PC-9 (cell line): ENCODE measurements at regions not wholly inside any gene's neighbourhood (a gene's known extent, or its start where the extent isn't known, plus 50 kb on each side); places are given as distances from the start of the nearest gene placed in this dataset.

Source experiments
- BruUV-seq: library from RNA; stranded (reverse); fragments of 400-500 nt; replicated peaks from 2 replicates; lab custom pipeline; 2021; lab: Mats Ljungman, UMichigan
- CTCF ChIA-PET: fragments of 300-600 bp; sonication (Branson Sonifier 250); formaldehyde crosslinking; loops from one replicate; lab custom pipeline; 2022; ENCODE audit warnings: antibody characterized with exemption; lab: Charles Lee
- POLR2A ChIA-PET: fragments of 300-600 bp; sonication (Branson Sonifier 250); formaldehyde crosslinking; loops from one replicate; lab custom pipeline; 2022; ENCODE audit warnings: antibody characterized with exemption; ENCODE audit not compliant: unreplicated experiment; lab: Charles Lee
- DNase-seq, 2 experiments: peaks; one replicate each; pipeline versions ENCODE4 v3.0.0 to v3.0.0-alpha.2; 2015 to 2022; ENCODE audit warnings: mixed read lengths in 1 of 2
- H2AFZ ChIP-seq: fragments of 200-600 bp; sonication (generic); 2 replicates; pipeline ENCODE4 v1.8.1; 2017; ENCODE audit warnings: antibody characterized with exemption
- H3F3A ChIP-seq: fragments of 200-600 bp; sonication (generic); 2 replicates; pipeline ENCODE4 v1.8.1; 2017; ENCODE audit warnings: antibody characterized with exemption, mild to moderate bottlenecking, low read depth; ENCODE audit not compliant: insufficient read depth
- H3K27ac ChIP-seq: fragments of 200-600 bp; sonication (generic); 2 replicates; pipeline ENCODE4 v1.6.1; 2016; ENCODE audit warnings: mixed run types
- H3K27me3 ChIP-seq: fragments of 200-600 bp; sonication (generic); 2 replicates; pipeline ENCODE4 v1.6.1; 2016; ENCODE audit warnings: low read depth, mixed run types; ENCODE audit not compliant: insufficient read depth
- H3K36me3 ChIP-seq: fragments of 200-600 bp; sonication (generic); 2 replicates; pipeline ENCODE4 v1.6.1; 2016; ENCODE audit warnings: low read depth, mixed run types
- H3K4me1 ChIP-seq: fragments of 200-600 bp; sonication (generic); replicated peaks from 2 replicates; pipeline ENCODE4 v1.6.1; 2016; ENCODE audit warnings: mixed run types; ENCODE audit not compliant: insufficient read depth
- H3K4me2 ChIP-seq: fragments of 200-600 bp; sonication (generic); 2 replicates; pipeline ENCODE4 v1.6.1; 2017; ENCODE audit warnings: mixed run types
- H3K4me3 ChIP-seq: fragments of 200-600 bp; sonication (generic); 2 replicates; pipeline ENCODE4 v1.6.1; 2016; ENCODE audit warnings: mixed run types
- H3K79me2 ChIP-seq: fragments of 200-600 bp; sonication (generic); 2 replicates; pipeline ENCODE4 v1.6.1; 2017; ENCODE audit warnings: low read depth, mixed run types
- H3K9me2 ChIP-seq: fragments of 200-600 bp; sonication (generic); 2 replicates; pipeline ENCODE4 v1.8.1; 2017; ENCODE audit warnings: mild to moderate bottlenecking; ENCODE audit not compliant: insufficient read depth
- H3K9me3 ChIP-seq: fragments of 200-600 bp; sonication (generic); 2 replicates; pipeline ENCODE4 v1.8.1; 2016; ENCODE audit warnings: low read depth; ENCODE audit not compliant: insufficient read depth
- H4K20me1 ChIP-seq: fragments of 200-600 bp; sonication (generic); 2 replicates; pipeline ENCODE4 v1.8.1; 2017; ENCODE audit not compliant: insufficient read depth
- EZH2 ChIP-seq: fragments of 200-600 bp; sonication (generic); IDR thresholded peaks from 2 replicates; pipeline ENCODE4 v1.8.0; 2017; ENCODE audit warnings: antibody characterized with exemption, low read depth
- intact Hi-C: fragments of 100-400 bp; cut with micrococcal nuclease; formaldehyde crosslinking; loops from one replicate; pipeline ENCODE4 v1.10.0; 2022; ENCODE audit not compliant: unreplicated experiment
- TF ChIP-seq, protein P1 (sequence below): fragments of 200-600 bp; sonication (generic); conservative IDR thresholded peaks from 2 replicates; pipeline ENCODE4 v1.6.1; 2017; ENCODE audit warnings: mixed run types, antibody characterized with exemption, mild to moderate bottlenecking, moderate library complexity

DNA sequence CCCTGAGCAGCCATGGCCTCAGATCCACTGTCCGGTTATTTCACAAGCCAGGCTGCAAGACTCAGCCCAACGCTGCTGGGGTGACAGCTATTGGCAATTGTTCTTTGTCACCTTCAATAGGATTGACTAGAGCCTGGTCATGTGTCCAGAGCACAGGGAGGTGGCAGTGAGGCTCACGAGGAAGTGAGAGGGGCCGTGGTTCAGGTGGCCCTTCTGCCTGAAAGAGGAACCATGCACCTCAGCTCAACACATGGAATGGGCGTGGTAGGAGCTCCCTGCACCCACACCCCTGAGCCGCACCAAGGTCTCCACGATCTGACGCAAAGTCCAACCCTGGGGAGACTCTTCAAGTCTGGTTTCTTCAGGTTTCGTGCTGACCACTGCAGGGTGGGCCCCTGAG, 184.8 kb upstream of the CDH4 start:
- DNase-seq, result no peak
- 0 out of 2 replicates have a peak, but pooled peaks cover 4% of the 10 kb centered on the region for H4K20me1 ChIP-seq
- no peaks in the 10 kb centered on the region for H3K36me3 ChIP-seq
- H3K79me2 ChIP-seq, result no peaks in the 10 kb centered on the region
- H3K9me3 ChIP-seq, result no peaks in the 10 kb centered on the region
- no peak overlapping the region for H2AFZ ChIP-seq
- intact Hi-C loops, result no loop called here
- BruUV-seq, result no TSS peak
- H3K4me1 ChIP-seq, result no peaks in the 10 kb centered on the region
- H3K9me2 ChIP-seq, result no peaks in the 10 kb centered on the region
- no peak overlapping the region for H3K27ac ChIP-seq
- no peak for TF ChIP-seq EZH2
- TF ChIP-seq, protein P1, sequence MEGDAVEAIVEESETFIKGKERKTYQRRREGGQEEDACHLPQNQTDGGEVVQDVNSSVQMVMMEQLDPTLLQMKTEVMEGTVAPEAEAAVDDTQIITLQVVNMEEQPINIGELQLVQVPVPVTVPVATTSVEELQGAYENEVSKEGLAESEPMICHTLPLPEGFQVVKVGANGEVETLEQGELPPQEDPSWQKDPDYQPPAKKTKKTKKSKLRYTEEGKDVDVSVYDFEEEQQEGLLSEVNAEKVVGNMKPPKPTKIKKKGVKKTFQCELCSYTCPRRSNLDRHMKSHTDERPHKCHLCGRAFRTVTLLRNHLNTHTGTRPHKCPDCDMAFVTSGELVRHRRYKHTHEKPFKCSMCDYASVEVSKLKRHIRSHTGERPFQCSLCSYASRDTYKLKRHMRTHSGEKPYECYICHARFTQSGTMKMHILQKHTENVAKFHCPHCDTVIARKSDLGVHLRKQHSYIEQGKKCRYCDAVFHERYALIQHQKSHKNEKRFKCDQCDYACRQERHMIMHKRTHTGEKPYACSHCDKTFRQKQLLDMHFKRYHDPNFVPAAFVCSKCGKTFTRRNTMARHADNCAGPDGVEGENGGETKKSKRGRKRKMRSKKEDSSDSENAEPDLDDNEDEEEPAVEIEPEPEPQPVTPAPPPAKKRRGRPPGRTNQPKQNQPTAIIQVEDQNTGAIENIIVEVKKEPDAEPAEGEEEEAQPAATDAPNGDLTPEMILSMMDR, result no peak
- CTCF ChIA-PET, result no interaction called here
- no peak overlapping the region for H3K4me2 ChIP-seq
- H3F3A ChIP-seq, result no peaks in the 10 kb centered on the region
- H3K27me3 ChIP-seq, result peaks cover 93% of the 10 kb centered on the region
- POLR2A ChIA-PET, result no interaction called here
- no peak overlapping the region for H3K4me3 ChIP-seq

DNA sequence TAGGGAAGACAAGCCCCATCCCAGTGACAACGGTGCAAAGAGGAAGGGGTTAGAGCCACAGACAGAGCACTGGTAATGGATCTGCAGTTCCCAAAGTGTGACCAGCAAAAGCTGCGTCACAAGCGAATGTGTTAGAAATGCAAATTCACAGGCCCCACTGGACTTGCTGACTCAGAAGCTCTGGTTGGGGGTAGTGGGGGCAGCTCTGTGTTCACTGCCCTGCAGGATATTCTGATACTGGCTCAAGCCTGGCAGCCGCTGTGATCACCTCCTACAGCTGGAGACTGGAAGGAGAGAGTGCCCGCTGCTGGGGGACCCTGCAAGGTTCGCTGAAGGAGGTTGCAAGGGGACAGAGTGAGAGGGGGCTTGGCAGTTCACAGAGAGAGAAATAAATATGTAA, 179.7 kb upstream of the CDH4 start:
- H3K27ac ChIP-seq, result no peak overlapping the region
- intact Hi-C loops, result no loop called here
- CTCF ChIA-PET, result no interaction called here
- H3K36me3 ChIP-seq, result no peaks in the 10 kb centered on the region
- H3K27me3 ChIP-seq, result peaks cover 60% of the 10 kb centered on the region
- no peaks in the 10 kb centered on the region for H3K9me3 ChIP-seq
- H3K9me2 ChIP-seq, result no peaks in the 10 kb centered on the region
- no peaks in the 10 kb centered on the region for H4K20me1 ChIP-seq
- no peaks in the 10 kb centered on the region for H3F3A ChIP-seq
- BruUV-seq, result no TSS peak
- no peaks in the 10 kb centered on the region for H3K79me2 ChIP-seq
- no peak overlapping the region for H3K4me3 ChIP-seq
- no peak overlapping the region for H3K4me2 ChIP-seq
- no peak overlapping the region for H2AFZ ChIP-seq
- H3K4me1 ChIP-seq, result no peaks in the 10 kb centered on the region
- DNase-seq, result no peak
- POLR2A ChIA-PET, result no interaction called here
- TF ChIP-seq, protein P1, result no peak
- TF ChIP-seq EZH2, result no peak

DNA sequence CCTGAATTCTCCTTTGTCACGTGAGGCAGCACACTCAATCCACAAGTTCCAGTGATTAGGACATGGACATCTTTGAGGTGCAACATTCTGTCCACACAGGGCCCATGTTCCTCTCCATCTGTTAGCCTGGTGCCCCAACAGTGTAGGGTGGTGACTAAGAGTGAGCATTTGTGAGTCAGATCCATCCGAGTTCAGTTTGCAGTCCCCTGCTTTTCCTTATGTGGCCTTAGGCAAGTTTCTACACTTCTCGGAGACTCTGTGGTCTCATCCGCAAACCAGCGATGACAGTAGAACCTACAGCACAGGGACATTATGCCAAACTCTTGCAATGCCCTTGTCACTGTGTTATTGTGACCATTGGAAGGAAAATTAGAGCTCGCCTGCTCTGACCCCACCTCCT, 178.7 kb upstream of the CDH4 start:
- H3K79me2 ChIP-seq, result no peaks in the 10 kb centered on the region
- no peak for DNase-seq
- H3K27ac ChIP-seq, result no peak overlapping the region
- no peaks in the 10 kb centered on the region for H4K20me1 ChIP-seq
- H3K9me3 ChIP-seq, result no peaks in the 10 kb centered on the region
- ChIA-PET CTCF (no interaction called here), POLR2A (no interaction called here)
- H3K4me1 ChIP-seq, result no peaks in the 10 kb centered on the region
- BruUV-seq, result no TSS peak
- H3K4me2 ChIP-seq, result no peak overlapping the region
- no peak overlapping the region for H3K4me3 ChIP-seq
- peaks cover 50% of the 10 kb centered on the region for H3K27me3 ChIP-seq
- TF ChIP-seq, protein P1, result no peak
- TF ChIP-seq EZH2, result no peak
- no peaks in the 10 kb centered on the region for H3K9me2 ChIP-seq
- no peaks in the 10 kb centered on the region for H3K36me3 ChIP-seq
- intact Hi-C loops, result no loop called here
- H3F3A ChIP-seq, result no peaks in the 10 kb centered on the region
- H2AFZ ChIP-seq, result no peak overlapping the region
